HEK293 (cell line): ENCODE measurements at regions not wholly inside any gene's neighbourhood (a gene's known extent, or its start where the extent isn't known, plus 50 kb on each side); places are given as distances from the start of the nearest gene placed in this dataset.
A peak's percentile ranks its signal among the peaks of the same experiment; 100 is the strongest.

Experiments
- CTCF ChIA-PET: fragments of 350-600 bp; formaldehyde crosslinking; extraction: SDS; loops from one replicate; lab custom pipeline; 2021; ENCODE audit warnings: antibody characterized with exemption; lab: Yijun Ruan, JAX
- POLR2A ChIA-PET: fragments of 300-600 bp; formaldehyde crosslinking; extraction: SDS; loops from one replicate; lab custom pipeline; 2020; ENCODE audit warnings: antibody characterized with exemption, inconsistent platforms; lab: Yijun Ruan, JAX
- H3K27ac ChIP-seq: fragments of 200-500 bp; sonication (Bioruptor generic); 2 replicates; pipeline ENCODE4 v1.5.1; 2014; ENCODE audit warnings: low read depth, low read length, control low read depth, inconsistent platforms; ENCODE audit errors: extremely low read depth
- H3K36me3 ChIP-seq, 2 experiments: fragments of 200-500 bp in 1 of 2; sonication (Bioruptor generic) in 1 of 2; 1 replicate in 1 of 2; 2 replicates in 1 of 2; pipeline ENCODE4 v1.5.1; 2014 to 2017; ENCODE audit warnings: inconsistent platforms in 2 of 2, low read length in 2 of 2; ENCODE audit not compliant: control insufficient read depth in 2 of 2, insufficient read depth in 1 of 2
- H3K4me1 ChIP-seq: fragments of 200-500 bp; sonication (Bioruptor generic); 2 replicates; pipeline ENCODE4 v1.5.1; 2014; ENCODE audit warnings: mild to moderate bottlenecking, low read length, inconsistent platforms; ENCODE audit not compliant: control insufficient read depth, insufficient read depth
- H3K4me3 ChIP-seq: 2 replicates; pipeline ENCODE4 v1.5.1; 2011; ENCODE audit warnings: low read depth, mild to moderate bottlenecking, control low read depth, low read length, moderate library complexity
- H3K9me3 ChIP-seq: fragments of 200-500 bp; sonication (Bioruptor generic); 2 replicates; pipeline ENCODE4 v1.5.1; 2014; ENCODE audit warnings: low read depth, low read length, inconsistent platforms; ENCODE audit not compliant: control insufficient read depth, insufficient read depth
- AEBP2 ChIP-seq: fragments of 450-650 bp; formaldehyde crosslinking; IDR thresholded peaks from 2 replicates; pipeline ENCODE4 v1.5.1; 2016; ENCODE audit warnings: missing biosample characterization, missing genetic modification characterization, borderline replicate concordance
- HOXC10 ChIP-seq: sonication (generic); formaldehyde crosslinking; IDR thresholded peaks from 2 replicates; pipeline ENCODE4 v1.8.1; 2023; ENCODE audit warnings: mild to moderate bottlenecking, missing genetic modification reagents
- HOXD13 ChIP-seq: sonication (generic); formaldehyde crosslinking; IDR thresholded peaks from 2 replicates; pipeline ENCODE4 v1.8.0; 2022; ENCODE audit warnings: missing genetic modification reagents, borderline replicate concordance
- KLF1 ChIP-seq: fragments of 450-650 bp; formaldehyde crosslinking; IDR thresholded peaks from 2 replicates; pipeline ENCODE4 v1.5.1; 2016; ENCODE audit warnings: missing biosample characterization, missing genetic modification characterization
- KLF7 ChIP-seq: fragments of 450-650 bp; formaldehyde crosslinking; IDR thresholded peaks from 2 replicates; pipeline ENCODE4 v1.5.1; 2016; ENCODE audit warnings: missing biosample characterization, missing genetic modification characterization, borderline replicate concordance
- MEIS1 ChIP-seq: sonication (generic); formaldehyde crosslinking; IDR thresholded peaks from 2 replicates; pipeline ENCODE4 v1.8.1; 2022; ENCODE audit warnings: missing genetic modification reagents, mild to moderate bottlenecking, borderline replicate concordance
- PATZ1 ChIP-seq: fragments of 450-650 bp; formaldehyde crosslinking; IDR thresholded peaks from 2 replicates; pipeline ENCODE4 v1.5.1; 2016; ENCODE audit warnings: missing biosample characterization, missing genetic modification characterization
- RBAK ChIP-seq: fragments of 450-650 bp; formaldehyde crosslinking; IDR thresholded peaks from 2 replicates; pipeline ENCODE4 v1.5.1; 2016; ENCODE audit warnings: missing biosample characterization, missing genetic modification characterization
- SP7 ChIP-seq: fragments of 450-650 bp; formaldehyde crosslinking; IDR thresholded peaks from 2 replicates; pipeline ENCODE4 v1.5.1; 2016; ENCODE audit warnings: missing biosample characterization, missing genetic modification characterization
- ZBTB1 ChIP-seq: fragments of 450-650 bp; formaldehyde crosslinking; IDR thresholded peaks from 2 replicates; pipeline ENCODE4 v1.5.1; 2016; ENCODE audit warnings: missing biosample characterization, missing genetic modification characterization
- ZFHX2 ChIP-seq: fragments of 450-650 bp; formaldehyde crosslinking; conservative IDR thresholded peaks from 2 replicates; pipeline ENCODE4 v1.5.1; 2016; ENCODE audit warnings: missing biosample characterization, missing genetic modification characterization
- ZFP37 ChIP-seq: fragments of 450-650 bp; formaldehyde crosslinking; IDR thresholded peaks from 2 replicates; pipeline ENCODE4 v1.5.1; 2016; ENCODE audit warnings: missing biosample characterization, missing genetic modification characterization
- ZFP41 ChIP-seq: fragments of 450-650 bp; formaldehyde crosslinking; IDR thresholded peaks from 2 replicates; pipeline ENCODE4 v1.5.1; 2016; ENCODE audit warnings: missing biosample characterization, missing genetic modification characterization, borderline replicate concordance
- ZNF112 ChIP-seq: fragments of 450-650 bp; formaldehyde crosslinking; IDR thresholded peaks from 2 replicates; pipeline ENCODE4 v1.5.0; 2017; ENCODE audit warnings: missing biosample characterization, missing genetic modification characterization
- ZNF121 ChIP-seq: fragments of 450-650 bp; formaldehyde crosslinking; IDR thresholded peaks from 2 replicates; pipeline ENCODE4 v1.5.1; 2016; ENCODE audit warnings: missing biosample characterization, missing genetic modification characterization
- ZNF169 ChIP-seq: fragments of 450-650 bp; formaldehyde crosslinking; IDR thresholded peaks from 2 replicates; pipeline ENCODE4 v1.5.1; 2016; ENCODE audit warnings: missing biosample characterization, missing genetic modification characterization
- ZNF24 ChIP-seq: fragments of 450-650 bp; formaldehyde crosslinking; IDR thresholded peaks from 2 replicates; pipeline ENCODE4 v1.5.1; 2016; ENCODE audit warnings: missing biosample characterization, missing genetic modification characterization
- ZNF311 ChIP-seq: fragments of 450-650 bp; formaldehyde crosslinking; IDR thresholded peaks from 2 replicates; pipeline ENCODE4 v1.5.1; 2017; ENCODE audit warnings: missing biosample characterization, missing genetic modification characterization, borderline replicate concordance
- ZNF37A ChIP-seq: fragments of 450-650 bp; IDR thresholded peaks from 2 replicates; pipeline ENCODE4 v1.5.1; 2018; ENCODE audit warnings: missing biosample characterization, missing genetic modification characterization
- ZNF423 ChIP-seq: fragments of 450-650 bp; formaldehyde crosslinking; IDR thresholded peaks from 2 replicates; pipeline ENCODE4 v1.5.1; 2016; ENCODE audit warnings: missing biosample characterization, missing genetic modification characterization
- ZNF501 ChIP-seq: fragments of 450-650 bp; formaldehyde crosslinking; IDR thresholded peaks from 2 replicates; pipeline ENCODE4 v1.5.1; 2016; ENCODE audit warnings: missing biosample characterization, missing genetic modification characterization
- ZNF548 ChIP-seq: fragments of 450-650 bp; formaldehyde crosslinking; IDR thresholded peaks from 2 replicates; pipeline ENCODE4 v1.5.1; 2016; ENCODE audit warnings: missing biosample characterization, missing genetic modification characterization
- ZNF658 ChIP-seq: fragments of 450-650 bp; formaldehyde crosslinking; IDR thresholded peaks from 2 replicates; pipeline ENCODE4; 2016; ENCODE audit warnings: missing biosample characterization, missing genetic modification characterization
- ZNF670 ChIP-seq: fragments of 450-650 bp; formaldehyde crosslinking; IDR thresholded peaks from 2 replicates; pipeline ENCODE4 v1.5.1; 2016; ENCODE audit warnings: missing biosample characterization, missing genetic modification characterization, low read depth
- ZNF830 ChIP-seq: fragments of 450-650 bp; IDR thresholded peaks from 2 replicates; pipeline ENCODE4 v1.5.0; 2018; ENCODE audit warnings: missing biosample characterization, missing genetic modification characterization, low read depth, mild to moderate bottlenecking, moderate library complexity

- Histone ChIP-seq H3K9me3 (no peaks in the 10 kb centered on the region), H3K27ac (no peak overlapping the region), H3K4me3 (no peak overlapping the region), H3K4me1 (no peaks in the 10 kb centered on the region), H3K36me3 (no peaks in the 10 kb centered on the region)
- TF ChIP-seq KLF1 (tag by site-specific recombination) (peak; percentile 69), PATZ1 (tag by site-specific recombination) (no peak)
- POLR2A ChIA-PET: no interaction called here
- CTCF ChIA-PET: no interaction called here
These were observed 175.7 kb downstream of the ETAA1 start for GRCh38 chr2:67572721-67573435.

GRCh38 chr2:67574230-67574629 is 177.1 kb downstream of the ETAA1 start:
- no peak for TF ChIP-seq ZNF24 (tag by site-specific recombination)
- TF ChIP-seq ZNF830 (tag by site-specific recombination): no peak
- Histone ChIP-seq H3K4me3 (no peak overlapping the region), H3K9me3 (no peaks in the 10 kb centered on the region), H3K4me1 (no peaks in the 10 kb centered on the region), H3K36me3 (no peaks in the 10 kb centered on the region), H3K27ac (no peak overlapping the region)
- ChIA-PET CTCF (no interaction called here), POLR2A (no interaction called here)

- CTCF ChIA-PET: interaction anchor here (0.6 to 1.3 kb wide), 4 partner anchors 10 to 131 kb away, joined by 3 to 4 read pairs (median 3); no protein-coding TSS in a partner anchor
- Histone ChIP-seq H3K27ac (no peak overlapping the region), H3K36me3 (no peaks in the 10 kb centered on the region), H3K4me1 (no peaks in the 10 kb centered on the region)
- POLR2A ChIA-PET: no interaction called here
- TF ChIP-seq ZNF423 (tag by site-specific recombination): no peak
- no peak for TF ChIP-seq ZFHX2 (tag by site-specific recombination)
- no peak for TF ChIP-seq AEBP2 (tag by site-specific recombination)
- TF ChIP-seq MEIS1 (CRISPR knock-in tag): no peak
- no peak for TF ChIP-seq KLF7 (tag by site-specific recombination)
- no peak for TF ChIP-seq HOXC10 (CRISPR knock-in tag)
- no peak for TF ChIP-seq ZFP41 (tag by site-specific recombination)
- no peak for TF ChIP-seq ZNF501 (tag by site-specific recombination)
- no peak for TF ChIP-seq ZFP37 (tag by site-specific recombination)
- no peak for TF ChIP-seq HOXD13 (CRISPR knock-in tag)
- TF ChIP-seq, all 188 proteins: peak for 0
- no peak overlapping the region for H3K4me3 ChIP-seq
- no peaks in the 10 kb centered on the region for H3K9me3 ChIP-seq
These were observed 179.1 kb downstream of the ETAA1 start for GRCh38 chr2:67576226-67576625.

GRCh38 chr2:67576991-67577390 is 179.9 kb downstream of the ETAA1 start:
- H3K4me1 ChIP-seq: no peaks in the 10 kb centered on the region
- H3K27ac ChIP-seq: no peak overlapping the region
- no peaks in the 10 kb centered on the region for H3K9me3 ChIP-seq
- CTCF ChIA-PET: interaction anchor here (0.5 to 1.3 kb wide), 4 partner anchors 13 to 121 kb away, joined by 3 read pairs; no protein-coding TSS in a partner anchor
- no peak overlapping the region for H3K4me3 ChIP-seq
- H3K36me3 ChIP-seq: no peaks in the 10 kb centered on the region
- POLR2A ChIA-PET: no interaction called here
- no peak for TF ChIP-seq ZNF169
- TF ChIP-seq ZNF112: no peak
- TF ChIP-seq AEBP2 (tag by site-specific recombination): no peak
- TF ChIP-seq SP7: no peak
- TF ChIP-seq ZNF37A: no peak
- TF ChIP-seq ZNF548 (tag by site-specific recombination): no peak
- no peak for TF ChIP-seq ZBTB1 (tag by site-specific recombination)
- no peak for TF ChIP-seq ZNF670 (tag by site-specific recombination)
- no peak for TF ChIP-seq ZNF658 (tag by site-specific recombination)
- TF ChIP-seq ZNF311 (tag by site-specific recombination): no peak
- TF ChIP-seq ZNF121 (tag by site-specific recombination): no peak
- TF ChIP-seq RBAK (tag by site-specific recombination): no peak
